Endothelial cell of hepatic sinusoid (primary cell): ENCODE measurements at regions not wholly inside any gene's neighbourhood (a gene's known extent, or its start where the extent isn't known, plus 50 kb on each side); places are given as distances from the start of the nearest gene placed in this dataset.
"Not testable (repeated sequence)": the region's sequence is repeated elsewhere in the genome, so short reads cannot be mapped to it uniquely, and the experiment has no call there.

Experiments used
- in situ Hi-C: cut with HindIII; loops from 2 replicates; pipeline ENCODE4 v1.10.0; 2017; ENCODE audit warnings: low sequenced_read_pairs

DNA sequence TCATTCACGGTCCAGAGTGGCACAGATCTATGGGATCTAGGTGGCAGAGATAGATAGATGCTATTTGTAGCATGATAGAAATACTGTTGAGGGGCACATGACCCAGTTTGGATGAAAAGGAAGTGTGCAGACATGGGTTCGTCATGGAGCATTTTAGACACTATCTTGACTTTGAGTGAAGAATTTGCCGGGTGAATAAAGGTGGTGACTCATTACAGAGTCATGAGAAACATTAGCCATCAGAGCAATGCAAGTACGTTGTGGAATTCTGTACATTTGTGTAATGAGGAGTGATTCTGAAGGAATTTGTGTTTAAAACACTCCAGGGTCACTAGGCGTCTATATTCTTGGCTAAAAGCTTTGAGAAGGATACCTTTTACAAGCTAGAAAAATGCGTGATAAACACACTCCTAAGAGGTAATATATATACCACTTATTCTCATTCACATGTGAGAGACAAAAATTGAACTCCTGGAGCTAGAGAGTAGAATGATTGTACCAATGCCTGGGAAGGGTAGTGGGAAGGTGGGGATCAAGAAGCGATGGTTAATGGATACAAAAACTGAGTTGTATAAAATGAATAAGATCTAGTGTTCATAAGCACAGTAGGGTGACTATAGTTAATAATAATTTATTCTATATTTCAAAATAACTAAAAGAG is 593.7 kb upstream of the LUZP2 start:
- in situ Hi-C loops, result no loop called here

DNA sequence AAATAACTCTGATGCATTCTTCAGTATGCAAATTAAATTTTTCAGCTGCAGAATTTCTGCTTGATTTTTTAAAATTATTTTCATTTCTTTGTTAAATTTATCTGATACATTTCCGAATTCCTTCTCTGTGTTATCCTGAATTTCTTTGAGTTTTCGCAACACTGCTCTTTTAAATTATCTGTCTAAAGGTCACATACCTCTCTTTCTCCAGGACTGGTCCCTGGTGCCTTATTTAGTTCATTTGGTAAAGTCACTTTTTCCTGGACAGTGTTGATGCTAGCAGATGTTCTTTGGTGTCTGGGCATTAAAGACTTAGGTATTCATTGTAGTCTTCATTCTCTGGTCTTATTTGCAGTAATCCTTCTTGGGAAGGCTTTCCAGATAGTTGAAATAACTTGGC is 577.4 kb upstream of the LUZP2 start:
- in situ Hi-C loops, result no loop called here

DNA sequence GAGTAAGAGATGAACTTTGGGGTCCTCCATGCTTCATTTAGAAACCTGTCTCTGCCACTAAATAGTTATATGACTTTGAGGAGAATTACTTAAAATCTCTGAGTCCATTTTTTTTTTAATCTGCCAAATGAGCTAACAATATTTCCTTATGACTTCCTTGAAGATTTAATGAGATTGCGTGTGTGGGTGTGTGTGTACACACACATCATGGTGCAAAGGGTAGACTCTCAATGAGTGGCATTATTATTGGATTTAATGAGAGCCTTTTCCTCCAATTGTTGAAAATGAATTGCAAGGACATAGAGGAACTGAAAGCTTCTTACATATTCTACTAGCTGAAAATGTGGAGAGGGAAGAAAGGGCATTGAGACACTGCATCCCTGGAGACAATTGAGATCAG is 573.5 kb upstream of the LUZP2 start:
- in situ Hi-C loops, result no loop called here

DNA sequence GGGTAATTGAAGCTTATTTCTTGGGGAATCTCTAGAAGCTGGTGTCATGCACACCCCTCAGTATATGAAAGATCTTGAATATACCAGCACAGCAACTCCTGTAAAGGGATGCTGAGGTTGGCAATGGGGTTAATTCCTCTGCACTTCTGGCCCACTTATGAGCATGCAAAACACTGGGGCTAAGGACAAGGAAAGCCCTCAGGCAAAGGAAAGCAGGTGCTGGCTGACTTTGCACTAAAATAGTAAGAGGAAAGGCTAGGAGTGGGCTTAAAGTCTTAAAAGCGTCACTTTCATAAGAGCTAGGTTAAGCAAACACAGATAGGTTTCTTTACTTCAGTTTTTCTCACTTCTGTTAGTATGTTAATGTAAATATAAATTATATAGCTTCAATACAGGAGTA is 572.6 kb upstream of the LUZP2 start:
- in situ Hi-C loops, result no loop called here

DNA sequence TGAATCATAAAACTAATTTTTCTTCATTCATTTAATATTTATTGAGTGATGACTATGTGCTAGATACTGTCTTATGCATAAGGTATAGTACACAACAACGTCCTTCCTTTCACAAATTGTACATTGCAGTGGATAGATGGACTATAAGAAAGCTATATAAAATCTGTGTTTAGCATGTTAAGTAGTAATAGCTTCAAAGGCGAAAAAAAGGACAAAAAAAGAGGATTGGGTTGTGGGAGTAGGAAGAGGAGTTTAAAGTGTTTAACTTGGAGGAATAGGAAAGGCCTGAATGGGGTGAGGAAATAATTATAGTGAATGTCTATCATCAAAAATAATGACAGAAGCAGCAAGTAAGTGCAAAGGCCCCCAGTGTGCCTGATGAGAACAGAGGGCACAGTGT is 565.4 kb upstream of the LUZP2 start:
- in situ Hi-C loops, result no loop called here

DNA sequence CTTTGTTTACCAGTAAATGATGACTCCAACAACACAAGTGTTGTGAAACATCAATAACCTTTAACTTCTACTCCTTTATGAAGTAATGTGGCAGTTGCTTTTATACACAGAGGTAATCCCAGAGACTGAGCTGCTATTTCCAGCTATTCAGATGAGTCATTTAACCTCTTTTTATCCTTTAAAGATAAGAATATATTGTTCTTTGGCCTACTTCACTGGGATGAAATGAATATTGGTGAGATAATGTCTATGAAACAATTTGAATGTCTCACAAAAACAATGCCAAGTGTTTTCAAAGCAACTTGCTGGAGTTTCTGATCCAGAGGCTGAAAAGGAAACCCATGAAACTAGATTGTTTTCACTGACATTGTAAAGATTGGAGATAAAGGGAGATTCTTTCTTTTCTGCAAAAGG is 564.4 kb upstream of the LUZP2 start:
- in situ Hi-C loops, result no loop called here

DNA sequence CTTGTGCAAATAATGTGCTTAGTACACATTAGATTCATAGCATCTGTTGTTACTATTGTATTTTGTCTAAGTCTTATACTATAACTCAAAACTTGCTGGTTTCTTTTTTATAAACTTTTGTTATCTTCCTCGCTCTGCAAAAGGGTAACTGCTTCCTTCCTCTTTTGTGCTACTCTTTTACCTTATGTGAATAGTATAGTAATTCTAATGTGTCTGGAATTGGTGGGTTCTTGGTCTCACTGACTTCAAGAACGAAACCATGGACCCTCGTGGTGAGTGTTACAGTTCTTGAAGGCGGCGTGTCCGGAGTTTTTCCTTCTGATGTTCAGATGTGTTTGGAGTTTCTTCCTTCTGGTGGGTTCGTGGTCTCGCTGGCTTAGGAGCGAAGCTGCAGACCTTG is 563.1 kb upstream of the LUZP2 start:
- in situ Hi-C loops, result no loop called here

DNA sequence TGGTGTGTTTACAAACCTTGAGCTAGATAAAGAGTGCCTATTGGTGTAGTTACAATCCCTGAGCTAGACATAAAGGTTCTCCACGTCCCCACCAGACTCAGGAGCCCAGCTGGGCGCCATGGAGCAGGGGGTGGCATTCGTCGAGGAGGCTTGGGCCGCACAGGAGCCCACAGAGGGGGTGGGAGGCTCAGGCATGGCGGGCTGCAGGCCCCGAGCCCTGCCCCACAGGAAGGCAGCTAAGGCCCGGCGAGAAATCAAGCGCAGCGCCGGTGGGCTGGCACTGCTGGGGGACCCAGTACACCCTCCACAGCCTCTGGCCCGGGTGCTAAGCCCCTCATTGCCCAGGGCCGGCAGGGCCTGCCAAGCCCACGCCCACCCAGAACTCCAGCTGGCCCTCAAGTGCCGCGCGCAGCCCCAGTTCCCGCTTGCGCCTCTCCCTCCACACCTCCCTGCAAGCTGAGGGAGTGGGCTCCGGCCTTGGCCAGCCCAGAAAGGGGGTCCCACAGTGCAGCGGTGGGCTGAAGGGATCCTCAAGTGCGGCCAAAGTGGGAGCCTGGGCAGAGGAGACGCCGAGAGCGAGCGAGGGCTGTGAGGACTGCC is 562.1 kb upstream of the LUZP2 start:
- in situ Hi-C loops, result not testable (repeated sequence)

DNA sequence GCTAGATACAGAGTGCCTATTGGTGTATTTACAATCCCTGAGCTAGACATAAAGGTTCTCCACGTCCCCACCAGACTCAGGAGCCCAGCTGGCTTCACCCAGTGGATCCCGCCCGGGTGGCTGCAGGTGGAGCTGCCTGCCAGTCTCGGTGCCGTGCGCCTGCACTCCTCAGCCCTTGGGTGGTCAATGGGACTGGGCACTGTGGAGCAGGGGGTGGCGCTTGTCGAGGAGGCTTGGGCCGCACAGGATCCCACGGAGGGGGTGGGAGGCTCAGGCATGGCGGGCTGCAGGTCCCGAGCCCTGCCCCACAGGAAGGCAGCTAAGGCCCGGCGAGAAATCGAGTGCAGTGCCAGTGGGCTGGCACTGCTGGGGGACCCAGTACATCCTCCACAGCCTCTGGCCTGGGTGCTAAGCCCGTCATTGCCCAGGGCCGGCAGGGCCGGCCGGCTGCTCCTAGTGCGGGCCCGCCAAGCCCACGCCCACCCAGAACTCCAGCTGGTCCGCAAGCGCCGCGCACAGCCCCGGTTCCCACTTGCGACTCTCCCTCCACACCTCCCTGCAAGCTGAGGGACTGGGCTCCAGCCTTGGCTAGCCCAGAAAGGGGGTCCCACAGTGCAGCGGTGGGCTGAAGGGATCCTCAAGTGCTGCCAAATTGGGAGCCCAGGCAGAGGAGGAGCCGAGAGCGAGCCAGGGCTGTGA is 554.6 kb upstream of the LUZP2 start:
- in situ Hi-C loops, result not testable (repeated sequence)

DNA sequence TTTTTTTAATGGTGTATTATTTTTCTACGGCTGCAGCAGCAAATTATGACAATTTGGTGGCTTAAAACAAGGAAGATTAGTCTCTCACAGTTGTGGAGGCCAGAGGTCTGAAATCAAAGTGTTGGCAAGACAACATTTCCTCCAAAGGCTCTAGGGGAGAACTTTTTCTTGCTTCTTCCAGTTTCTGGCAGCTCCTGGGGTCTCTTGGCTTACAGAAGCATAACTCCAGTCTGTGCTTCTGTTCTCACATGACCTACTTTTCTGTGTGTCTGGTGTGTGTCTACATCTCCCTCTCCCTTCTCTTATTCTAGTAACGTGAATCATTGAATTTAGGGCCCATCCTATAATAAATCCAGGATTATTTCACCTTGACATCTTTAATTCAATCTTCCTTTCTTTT is 551.9 kb upstream of the LUZP2 start:
- in situ Hi-C loops, result no loop called here

DNA sequence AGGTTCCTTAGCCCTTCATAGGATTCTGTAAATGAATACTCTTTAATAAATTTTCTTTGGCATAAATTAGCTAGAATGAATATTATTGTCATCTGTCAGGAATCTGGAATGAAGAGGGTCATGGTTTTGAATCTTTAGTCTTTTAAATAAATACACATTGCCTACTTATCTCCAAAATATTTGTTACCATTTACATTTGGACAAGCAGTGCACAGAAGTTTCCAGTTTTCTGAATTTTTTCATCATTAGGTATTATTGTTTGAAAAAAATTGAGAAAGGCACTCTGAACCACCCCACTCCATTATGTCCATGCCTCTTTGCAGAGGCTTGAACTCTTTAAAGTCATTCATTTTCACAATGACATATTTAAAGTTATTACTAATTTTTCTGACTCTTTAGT is 549.0 kb upstream of the LUZP2 start:
- in situ Hi-C loops, result no loop called here

DNA sequence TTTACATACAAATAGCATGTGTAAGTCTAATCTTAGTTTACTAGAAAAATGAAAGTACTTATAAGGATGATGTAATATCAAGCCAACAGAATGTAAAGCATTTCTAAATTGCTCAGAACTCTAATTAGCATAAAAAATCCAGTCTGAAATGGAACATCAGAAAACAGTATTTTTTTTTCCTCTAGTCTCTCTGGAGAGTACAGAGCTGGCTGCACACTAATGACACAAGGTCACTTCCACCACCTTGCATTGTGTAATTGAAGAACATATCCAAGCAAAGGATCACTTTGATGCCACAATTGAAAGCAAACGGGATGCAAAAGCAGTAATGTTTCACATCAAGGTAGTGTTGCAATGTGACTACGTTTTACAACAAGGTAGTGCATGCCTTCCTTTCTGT is 548.0 kb upstream of the LUZP2 start:
- in situ Hi-C loops, result no loop called here

DNA sequence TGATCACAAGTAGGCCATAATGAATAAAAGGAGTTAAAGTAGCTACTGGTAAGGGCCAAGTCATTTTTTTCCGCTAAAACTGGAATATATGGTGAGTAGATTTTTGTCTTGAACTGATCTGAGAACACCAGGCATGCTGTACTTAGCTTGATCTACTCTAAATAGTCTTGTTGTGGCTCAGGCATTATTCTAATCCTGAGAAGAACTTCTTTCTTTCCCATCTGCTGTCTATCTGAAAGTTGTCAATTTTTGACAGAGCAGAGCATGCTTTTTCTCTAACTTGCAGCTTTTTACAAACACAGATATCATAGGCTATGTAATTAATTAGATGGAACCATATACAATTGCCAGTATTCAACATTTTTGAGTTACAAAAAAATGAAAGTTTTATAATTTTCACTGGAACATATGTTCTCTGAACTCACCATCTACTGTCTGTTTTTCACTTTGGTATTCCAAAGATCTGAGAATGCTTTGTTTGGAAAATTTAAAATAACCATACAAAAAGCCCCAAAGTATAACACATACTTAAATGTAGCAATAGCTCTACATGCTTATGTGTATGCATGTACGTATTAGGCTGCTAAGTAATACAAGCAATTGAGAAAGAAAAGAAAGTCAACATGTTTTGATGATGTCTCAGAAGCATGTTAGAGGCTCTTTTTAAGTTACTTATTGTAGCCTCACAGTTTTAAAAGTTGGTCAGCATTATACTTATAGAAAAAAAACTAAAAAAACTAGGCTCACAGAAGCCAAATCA is 542.7 kb upstream of the LUZP2 start:
- in situ Hi-C loops, result no loop called here

DNA sequence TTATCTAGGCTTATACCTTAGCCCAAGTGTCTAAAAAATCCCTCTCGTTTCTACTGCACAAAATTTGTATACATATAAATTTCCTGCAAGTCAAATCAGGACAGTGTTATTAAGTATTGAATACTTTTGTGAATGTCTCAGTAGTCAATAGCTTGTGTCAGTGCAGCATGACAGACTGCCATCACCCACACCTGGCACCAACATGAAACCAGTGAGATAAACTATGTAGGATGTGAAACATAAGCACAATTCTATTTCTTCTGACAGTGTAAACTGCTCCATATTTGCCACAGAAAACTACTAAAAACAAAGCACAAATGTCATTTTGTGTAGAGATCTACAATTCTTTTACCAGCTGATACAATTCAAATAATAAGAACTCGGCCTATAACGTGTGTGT is 542.1 kb upstream of the LUZP2 start:
- in situ Hi-C loops, result no loop called here

DNA sequence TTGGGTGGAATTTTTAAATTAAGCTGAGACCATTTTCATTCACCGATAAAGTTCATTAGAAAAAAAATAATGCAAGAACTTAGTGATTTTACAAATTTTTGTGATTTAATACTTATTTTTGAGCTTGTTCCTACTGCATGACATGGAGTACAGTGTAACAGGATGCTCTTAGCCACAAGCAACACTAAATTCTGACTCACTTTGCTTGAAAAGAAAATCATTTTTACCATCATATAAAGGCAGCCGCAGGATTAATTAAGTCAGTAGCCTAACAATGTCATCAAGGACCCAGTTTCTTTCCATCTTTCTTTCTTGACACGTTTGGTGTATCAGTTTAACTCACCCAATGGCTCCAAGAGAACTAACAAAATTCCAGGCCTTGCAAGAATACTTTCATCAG is 540.3 kb upstream of the LUZP2 start:
- in situ Hi-C loops, result no loop called here

DNA sequence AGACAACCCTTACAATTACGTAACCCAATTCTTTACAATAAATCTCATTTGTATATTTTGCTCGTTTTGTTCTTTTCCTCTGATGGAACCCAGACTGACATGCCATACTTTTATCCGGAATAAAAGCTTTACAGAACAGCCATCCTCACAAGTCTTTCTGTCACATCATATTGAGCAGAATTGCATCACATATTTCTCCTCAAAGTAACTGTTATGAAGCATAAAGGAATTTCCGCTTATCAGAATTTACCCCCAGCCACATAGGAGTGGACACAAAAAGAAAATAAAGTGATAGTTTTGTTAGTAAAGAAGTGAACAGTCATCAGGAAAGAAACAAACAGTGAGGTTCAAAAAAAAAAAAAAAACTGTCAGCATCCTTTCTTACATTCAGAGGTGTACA is 539.5 kb upstream of the LUZP2 start:
- in situ Hi-C loops, result no loop called here

DNA sequence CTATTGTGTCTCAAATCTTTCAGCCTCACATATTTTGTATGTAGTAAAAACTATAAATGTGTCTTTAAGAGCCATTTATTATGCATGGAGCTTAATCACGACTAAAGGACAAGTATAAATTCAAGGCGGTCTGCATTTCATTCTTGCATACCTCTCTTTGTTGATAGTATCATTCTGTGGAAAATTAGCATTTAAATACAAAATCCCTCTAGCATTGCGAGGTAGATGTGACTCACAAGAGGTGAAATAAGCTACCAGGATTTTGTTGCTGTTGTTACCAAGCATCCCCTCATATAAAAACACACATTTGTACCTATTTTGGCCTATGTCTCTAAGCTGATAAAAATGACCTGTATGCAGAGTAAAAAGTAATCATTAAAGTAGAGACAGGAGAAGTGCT is 537.4 kb upstream of the LUZP2 start:
- in situ Hi-C loops, result no loop called here

DNA sequence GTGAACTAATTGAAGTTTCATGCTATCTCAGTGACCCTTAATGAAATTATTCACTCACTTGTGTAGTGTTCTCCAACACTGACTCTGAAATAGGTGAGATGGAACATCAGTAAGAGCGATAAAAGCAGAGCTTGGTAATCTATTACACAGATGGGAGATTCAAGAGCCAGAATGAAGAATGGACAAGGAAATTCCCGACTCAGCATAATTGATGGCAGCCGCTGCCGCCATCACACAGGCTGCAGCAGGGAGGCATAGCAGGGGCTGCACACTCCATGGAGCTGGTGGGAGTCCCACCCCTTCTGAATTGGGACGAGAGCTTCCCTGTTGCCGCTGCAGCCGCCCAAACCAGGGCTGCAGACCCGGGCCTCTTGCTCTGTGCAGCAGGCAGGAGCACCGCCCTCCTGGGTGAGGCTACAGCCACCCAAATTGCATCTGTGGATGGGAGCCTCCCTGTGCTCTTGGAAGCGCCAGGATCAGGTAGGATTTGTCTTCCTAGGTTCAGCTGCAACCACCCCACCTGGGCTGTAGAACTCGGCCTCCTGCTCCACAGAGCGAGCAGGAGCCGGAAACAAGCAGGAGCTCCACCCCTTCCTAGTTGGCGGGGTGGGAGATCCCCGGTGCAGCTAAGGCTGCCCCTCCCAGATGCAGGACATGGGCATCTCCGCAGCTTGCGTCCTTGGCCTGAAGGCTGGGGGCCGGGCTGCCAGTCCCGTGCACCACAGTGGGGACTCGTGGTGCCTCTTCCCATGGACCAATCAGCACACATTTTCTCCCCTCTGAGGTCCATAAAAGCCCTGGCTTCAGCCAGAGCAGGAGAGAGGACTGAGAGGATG is 535.1 kb upstream of the LUZP2 start:
- in situ Hi-C loops, result no loop called here

DNA sequence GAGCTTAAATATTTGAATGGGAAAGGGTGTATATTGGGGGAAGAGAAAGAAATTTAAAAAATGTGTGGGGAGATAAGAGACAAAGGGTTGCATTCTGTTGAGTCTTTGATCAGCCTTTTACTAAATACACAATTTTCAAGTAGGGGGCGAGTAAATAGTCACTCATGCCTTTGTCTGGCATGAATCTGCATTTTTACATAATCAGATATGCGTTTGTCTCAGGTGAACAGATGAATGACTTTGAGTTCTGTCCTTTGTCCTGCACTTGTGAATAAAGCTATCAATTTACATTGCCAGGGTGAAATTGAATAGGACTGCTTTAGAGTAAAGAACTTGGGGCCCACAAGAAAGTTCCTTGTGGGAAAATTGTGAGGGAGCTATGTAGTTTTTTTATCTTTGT is 523.6 kb upstream of the LUZP2 start:
- in situ Hi-C loops, result no loop called here

DNA sequence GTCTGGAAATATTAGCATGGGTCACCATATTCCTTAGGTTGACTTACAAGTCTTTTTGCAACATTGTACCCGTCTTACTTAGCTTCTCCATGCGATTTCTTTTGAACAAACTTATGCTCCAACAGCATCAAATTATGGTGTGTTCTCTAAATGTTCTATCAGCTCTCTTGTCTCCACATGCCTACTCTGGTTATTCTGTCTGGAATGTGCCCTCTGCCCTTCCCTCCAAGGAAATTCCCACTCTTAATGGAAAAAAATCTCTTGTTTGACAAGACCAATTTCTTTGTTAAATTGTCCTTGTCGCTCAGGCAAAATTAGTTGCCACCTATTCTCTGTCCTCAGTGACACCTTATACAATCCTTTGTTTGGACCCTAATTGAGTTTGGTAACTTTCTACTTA is 522.8 kb upstream of the LUZP2 start:
- in situ Hi-C loops, result no loop called here

DNA sequence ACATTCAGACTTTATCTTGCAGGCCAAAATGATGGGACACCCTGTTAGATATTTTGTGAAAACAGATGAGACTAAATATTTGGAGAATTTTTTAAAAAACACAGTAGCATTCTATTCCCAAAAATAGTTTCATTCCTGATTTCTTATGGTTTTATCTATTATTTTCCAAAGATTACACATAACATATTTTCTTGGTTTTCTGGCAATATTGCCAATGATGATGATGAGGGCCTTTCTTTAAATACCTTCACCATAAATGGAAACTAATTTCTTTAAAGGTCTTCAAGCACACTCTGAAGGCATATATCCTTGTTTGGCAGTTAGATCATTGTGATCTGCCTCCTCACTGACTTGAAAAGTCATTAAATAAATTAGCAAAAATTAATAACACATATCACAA is 522.3 kb upstream of the LUZP2 start:
- in situ Hi-C loops, result no loop called here
